ENCODE measurements at regions not wholly inside any gene's neighbourhood (a gene's known extent, or its start where the extent isn't known, plus 50 kb on each side); places are given as distances from the start of the nearest gene placed in this dataset.

DNA sequence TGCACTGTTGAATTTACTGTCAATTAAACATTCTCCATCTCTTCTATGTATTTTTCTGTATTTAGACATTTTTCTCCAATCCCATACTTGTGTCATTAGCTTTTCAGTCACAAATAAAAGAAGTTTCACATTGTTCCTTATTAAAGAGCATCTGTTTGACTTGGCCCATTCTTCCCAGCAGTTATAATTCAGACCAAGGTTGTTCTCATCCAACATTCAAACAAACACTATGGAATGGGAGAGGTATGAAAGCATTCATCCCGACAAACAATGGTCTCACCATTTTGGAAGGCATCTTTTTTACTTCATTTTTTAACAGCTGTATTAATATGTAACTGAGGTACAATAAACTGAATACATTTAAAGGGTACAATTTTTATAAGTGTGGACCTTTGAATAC, 208.8 kb upstream of the MAF start:
- no peak for TF ChIP-seq POLR2A (IDR thresholded peaks at IDR 0.05)
- TF ChIP-seq, protein P1, sequence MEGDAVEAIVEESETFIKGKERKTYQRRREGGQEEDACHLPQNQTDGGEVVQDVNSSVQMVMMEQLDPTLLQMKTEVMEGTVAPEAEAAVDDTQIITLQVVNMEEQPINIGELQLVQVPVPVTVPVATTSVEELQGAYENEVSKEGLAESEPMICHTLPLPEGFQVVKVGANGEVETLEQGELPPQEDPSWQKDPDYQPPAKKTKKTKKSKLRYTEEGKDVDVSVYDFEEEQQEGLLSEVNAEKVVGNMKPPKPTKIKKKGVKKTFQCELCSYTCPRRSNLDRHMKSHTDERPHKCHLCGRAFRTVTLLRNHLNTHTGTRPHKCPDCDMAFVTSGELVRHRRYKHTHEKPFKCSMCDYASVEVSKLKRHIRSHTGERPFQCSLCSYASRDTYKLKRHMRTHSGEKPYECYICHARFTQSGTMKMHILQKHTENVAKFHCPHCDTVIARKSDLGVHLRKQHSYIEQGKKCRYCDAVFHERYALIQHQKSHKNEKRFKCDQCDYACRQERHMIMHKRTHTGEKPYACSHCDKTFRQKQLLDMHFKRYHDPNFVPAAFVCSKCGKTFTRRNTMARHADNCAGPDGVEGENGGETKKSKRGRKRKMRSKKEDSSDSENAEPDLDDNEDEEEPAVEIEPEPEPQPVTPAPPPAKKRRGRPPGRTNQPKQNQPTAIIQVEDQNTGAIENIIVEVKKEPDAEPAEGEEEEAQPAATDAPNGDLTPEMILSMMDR (IDR thresholded peaks at IDR 0.05), result no peak
